SK-N-SH (cell line): ENCODE measurements at regions not wholly inside any gene's neighbourhood (a gene's known extent, or its start where the extent isn't known, plus 50 kb on each side); places are given as distances from the start of the nearest gene placed in this dataset.

ENCODE experiments used
- CTCF ChIA-PET: fragments of 300-600, 350-600 bp; formaldehyde crosslinking; extraction: SDS; loops from one replicate; lab custom pipeline; 2021; lab: Yijun Ruan, JAX
- POLR2A ChIA-PET: fragments of 350-600 bp; sonication (Branson Sonifier 250); formaldehyde crosslinking; extraction: SDS; loops from one replicate; lab custom pipeline; 2020; ENCODE audit warnings: antibody characterized with exemption, inconsistent platforms; lab: Yijun Ruan, JAX
- DNase-seq: peaks from one replicate; pipeline ENCODE4 v3.0.0; 2012
- H2AFZ ChIP-seq: fragments of 200-600 bp; sonication (generic); 2 replicates; pipeline ENCODE4 v1.8.1; 2016; ENCODE audit warnings: antibody characterized with exemption, mild to moderate bottlenecking, low read depth
- H3F3A ChIP-seq: fragments of 200-600 bp; sonication (generic); replicated peaks from 2 replicates; pipeline ENCODE3; 2016; ENCODE audit warnings: antibody characterized with exemption, mild to moderate bottlenecking; ENCODE audit not compliant: insufficient read depth
- H3K27ac ChIP-seq, 2 experiments: fragments of 200-500 bp in 1 of 2; fragments of 200-600 bp in 1 of 2; sonication (Bioruptor generic) in 1 of 2; sonication (generic), shearing (Covaris generic) in 1 of 2; 2 replicates each; pipeline versions ENCODE4 v1.5.1 to v1.6.1; 2014 to 2016; ENCODE audit warnings: low read depth in 2 of 2, inconsistent platforms in 1 of 2, low read length in 1 of 2, mild to moderate bottlenecking in 1 of 2, mixed read lengths in 1 of 2
- H3K27me3 ChIP-seq: fragments of 200-600 bp; sonication (generic), shearing (Covaris generic); 2 replicates; pipeline ENCODE4 v1.6.1; 2016; ENCODE audit warnings: mixed run types; ENCODE audit not compliant: insufficient read depth
- H3K36me3 ChIP-seq, 2 experiments: fragments of 200-500 bp in 1 of 2; fragments of 200-600 bp in 1 of 2; sonication (Bioruptor generic) in 1 of 2; sonication (generic) in 1 of 2; replicated peaks in 1 of 2; 2 replicates each; pipeline versions ENCODE3 to v1.5.1; 2014 to 2016; ENCODE audit warnings: low read length in 1 of 2, mild to moderate bottlenecking in 1 of 2; ENCODE audit not compliant: insufficient read depth in 2 of 2, control insufficient read depth in 1 of 2
- H3K4me1 ChIP-seq, 2 experiments: fragments of 200-500 bp in 1 of 2; fragments of 200-600 bp in 1 of 2; sonication (Bioruptor generic) in 1 of 2; sonication (generic), shearing (Covaris generic) in 1 of 2; 2 replicates each; pipeline versions ENCODE4 v1.5.1 to v1.6.1; 2014 to 2016; ENCODE audit warnings: low read depth in 1 of 2, low read length in 1 of 2, mixed run types in 1 of 2; ENCODE audit not compliant: insufficient read depth in 2 of 2, control insufficient read depth in 1 of 2
- H3K4me2 ChIP-seq: fragments of 200-600 bp; sonication (generic), shearing (Covaris generic); 2 replicates; pipeline ENCODE4 v1.6.1; 2017; ENCODE audit warnings: mixed run types
- H3K4me3 ChIP-seq, 2 experiments: fragments of 200-500 bp in 1 of 2; fragments of 200-600 bp in 1 of 2; sonication (Bioruptor generic) in 1 of 2; sonication (generic), shearing (Covaris generic) in 1 of 2; 2 replicates each; pipeline versions ENCODE4 v1.5.1 to v1.8.1; 2014 to 2016; ENCODE audit warnings: low read depth in 2 of 2, inconsistent platforms in 1 of 2, low read length in 1 of 2, mild to moderate bottlenecking in 1 of 2, mixed read lengths in 1 of 2, moderate library complexity in 1 of 2
- H3K79me2 ChIP-seq: fragments of 200-600 bp; sonication (generic); 2 replicates; pipeline ENCODE4 v1.8.1; 2017; ENCODE audit warnings: mild to moderate bottlenecking; ENCODE audit not compliant: insufficient read depth
- H3K9ac ChIP-seq: fragments of 200-600 bp; sonication (generic); 2 replicates; pipeline ENCODE4 v1.6.1; 2017; ENCODE audit warnings: mixed run types
- H3K9me2 ChIP-seq: fragments of 200-600 bp; sonication (generic); 2 replicates; pipeline ENCODE4 v1.6.1; 2017; ENCODE audit warnings: mixed run types
- H3K9me3 ChIP-seq: fragments of 200-600 bp; sonication (generic); 2 replicates; pipeline ENCODE4 v1.6.1; 2017; ENCODE audit warnings: mixed run types, mild to moderate bottlenecking, moderate library complexity
- H4K20me1 ChIP-seq: fragments of 200-600 bp; sonication (generic); 2 replicates; pipeline ENCODE4 v1.6.1; 2017; ENCODE audit warnings: mild to moderate bottlenecking, mixed run types; ENCODE audit not compliant: insufficient read depth
- EZH2phosphoT487 ChIP-seq: fragments of 200-600 bp; sonication (generic); IDR thresholded peaks from 2 replicates; pipeline ENCODE4 v1.6.1; 2017; ENCODE audit warnings: low read depth, mixed run types, mild to moderate bottlenecking, antibody characterized with exemption, moderate library complexity, borderline replicate concordance
- GABPA ChIP-seq: IDR thresholded peaks from 2 replicates; pipeline ENCODE4 v1.4.0; 2012; ENCODE audit warnings: low read depth, mild to moderate bottlenecking
- GATA2 ChIP-seq: sonication (generic); formaldehyde crosslinking; IDR thresholded peaks from 2 replicates; pipeline ENCODE4 v1.5.0; 2020; ENCODE audit warnings: mild to moderate bottlenecking, missing genetic modification reagents
- NFIC ChIP-seq: IDR thresholded peaks from 2 replicates; pipeline ENCODE4 v1.4.0; 2012; ENCODE audit warnings: borderline replicate concordance
- POLR2AphosphoS5 ChIP-seq: IDR thresholded peaks from 2 replicates; pipeline ENCODE4 v1.6.1; 2012; ENCODE audit warnings: low read depth, low read length
- RCOR1 ChIP-seq: fragments of 150-350 bp; IDR thresholded peaks from 2 replicates; pipeline ENCODE4 v1.6.1; 2017; ENCODE audit warnings: antibody characterized with exemption, low read length
- RFX5 ChIP-seq: IDR thresholded peaks from 2 replicates; pipeline ENCODE4 v1.6.1; 2012; ENCODE audit warnings: mild to moderate bottlenecking, improper control_type of control experiment, low read length
- RXRA ChIP-seq: IDR thresholded peaks from 2 replicates; pipeline ENCODE4 v1.4.0; 2012; ENCODE audit warnings: low read depth, mild to moderate bottlenecking, borderline replicate concordance
- TAF1 ChIP-seq: IDR thresholded peaks from 2 replicates; pipeline ENCODE4 v1.6.1; 2012; ENCODE audit warnings: low read depth, mild to moderate bottlenecking, low read length, moderate library complexity, borderline replicate concordance
- TCF12 ChIP-seq: IDR thresholded peaks from 2 replicates; pipeline ENCODE4 v1.4.0; 2012
- TEAD4 ChIP-seq: IDR thresholded peaks from 2 replicates; pipeline ENCODE4 v1.4.0; 2012; ENCODE audit warnings: mild to moderate bottlenecking, borderline replicate concordance; ENCODE audit not compliant: insufficient read depth
- YY1 ChIP-seq: IDR thresholded peaks from 2 replicates; pipeline ENCODE4 v1.4.0; 2012; ENCODE audit warnings: low read depth, mild to moderate bottlenecking
- WGBS: methylation state at CpG from one replicate; pipeline ENCODE4 v1.1.6; 2017; ENCODE audit warnings: low lambda C conversion rate; 5-methylcytosine and 5-hydroxymethylcytosine counted together
- TF ChIP-seq, protein P1 (sequence below): IDR thresholded peaks from 2 replicates; pipeline ENCODE4; 2012
- TF ChIP-seq, protein P2 (sequence below): IDR thresholded peaks from 2 replicates; pipeline ENCODE4 v1.4.0; 2012; ENCODE audit warnings: low read depth, borderline replicate concordance
- TF ChIP-seq, protein P3 (sequence below): IDR thresholded peaks from 2 replicates; pipeline ENCODE4 v1.6.1; 2012; ENCODE audit warnings: mild to moderate bottlenecking, low read depth, low read length, moderate library complexity
- TF ChIP-seq, protein P4 (sequence below): IDR thresholded peaks from 2 replicates; pipeline ENCODE4 v1.4.0; 2012; ENCODE audit warnings: low read depth

DNA sequence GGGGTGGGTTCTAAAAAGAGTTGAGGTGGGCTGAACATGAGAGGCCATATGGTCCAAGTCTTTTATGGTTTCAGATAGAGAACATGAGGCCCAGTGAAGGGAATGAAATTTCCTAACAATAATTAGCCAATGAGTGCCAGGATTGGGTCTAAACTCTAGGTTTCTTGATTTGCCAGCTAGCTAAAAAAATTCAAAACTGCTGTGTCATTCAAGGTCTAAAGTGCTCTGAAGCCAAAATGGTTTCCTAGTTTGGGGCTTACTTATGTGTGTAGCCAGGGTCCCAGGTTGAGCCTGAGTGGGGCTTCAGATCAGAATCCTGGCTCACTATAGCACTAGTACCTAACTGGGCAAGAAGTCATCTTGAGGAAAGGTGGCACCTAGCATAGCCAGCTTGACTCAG lies 55.3 kb upstream of the SYN2 start (continued):
- TF ChIP-seq, protein P1, sequence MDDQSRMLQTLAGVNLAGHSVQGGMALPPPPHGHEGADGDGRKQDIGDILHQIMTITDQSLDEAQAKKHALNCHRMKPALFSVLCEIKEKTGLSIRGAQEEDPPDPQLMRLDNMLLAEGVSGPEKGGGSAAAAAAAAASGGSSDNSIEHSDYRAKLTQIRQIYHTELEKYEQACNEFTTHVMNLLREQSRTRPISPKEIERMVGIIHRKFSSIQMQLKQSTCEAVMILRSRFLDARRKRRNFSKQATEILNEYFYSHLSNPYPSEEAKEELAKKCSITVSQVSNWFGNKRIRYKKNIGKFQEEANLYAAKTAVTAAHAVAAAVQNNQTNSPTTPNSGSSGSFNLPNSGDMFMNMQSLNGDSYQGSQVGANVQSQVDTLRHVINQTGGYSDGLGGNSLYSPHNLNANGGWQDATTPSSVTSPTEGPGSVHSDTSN: no peak
- TF ChIP-seq GABPA: no peak

DNA sequence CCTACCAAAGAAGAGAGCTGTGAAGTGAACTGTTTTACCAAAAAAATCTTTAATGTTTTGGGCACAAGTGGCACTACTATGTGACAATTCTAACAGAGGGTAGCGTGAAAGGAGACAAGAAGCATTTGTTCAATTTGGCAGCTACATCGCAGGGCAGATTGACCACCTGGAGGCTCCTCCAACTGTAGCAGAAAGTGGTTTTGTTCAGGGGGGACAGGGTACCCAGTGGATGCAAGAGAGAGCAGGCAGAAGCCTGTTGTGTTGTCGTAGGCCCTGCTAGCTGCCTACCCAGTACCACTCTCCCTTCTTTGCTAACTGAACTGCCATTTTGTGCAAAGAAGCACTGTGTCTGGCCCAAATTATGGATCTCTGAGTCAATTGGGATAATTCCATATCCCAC lies 54.8 kb upstream of the SYN2 start:
- ChIA-PET CTCF (interaction anchor here (1.2 kb wide), 1 partner anchor 29 kb away, joined by 3 read pairs; no protein-coding TSS in a partner anchor), POLR2A (no interaction called here)
- Histone ChIP-seq H3K9me3 (no peaks in the 10 kb centered on the region), H3K27ac (no peak overlapping the region), H3K9ac (no peak overlapping the region), H3K4me1 (peaks cover 0 to 11% of the 10 kb centered on the region in 2 experiments; a peak in 2 of 4 replicates), H3F3A (no peaks in the 10 kb centered on the region), H3K79me2 (no peaks in the 10 kb centered on the region), H3K4me2 (no peak overlapping the region), H3K36me3 (no peaks in the 10 kb centered on the region), H2AFZ (no peak overlapping the region), H3K27me3 (no peaks in the 10 kb centered on the region), H3K9me2 (no peaks in the 10 kb centered on the region), H3K4me3 (no peak overlapping the region), H4K20me1 (no peaks in the 10 kb centered on the region)
- DNase-seq: no peak
- no peak for TF ChIP-seq YY1
- no peak for TF ChIP-seq RXRA
- TF ChIP-seq TCF12: no peak
- TF ChIP-seq GATA2 (CRISPR knock-in tag): no peak
- no peak for TF ChIP-seq RFX5
- TF ChIP-seq, protein P2, sequence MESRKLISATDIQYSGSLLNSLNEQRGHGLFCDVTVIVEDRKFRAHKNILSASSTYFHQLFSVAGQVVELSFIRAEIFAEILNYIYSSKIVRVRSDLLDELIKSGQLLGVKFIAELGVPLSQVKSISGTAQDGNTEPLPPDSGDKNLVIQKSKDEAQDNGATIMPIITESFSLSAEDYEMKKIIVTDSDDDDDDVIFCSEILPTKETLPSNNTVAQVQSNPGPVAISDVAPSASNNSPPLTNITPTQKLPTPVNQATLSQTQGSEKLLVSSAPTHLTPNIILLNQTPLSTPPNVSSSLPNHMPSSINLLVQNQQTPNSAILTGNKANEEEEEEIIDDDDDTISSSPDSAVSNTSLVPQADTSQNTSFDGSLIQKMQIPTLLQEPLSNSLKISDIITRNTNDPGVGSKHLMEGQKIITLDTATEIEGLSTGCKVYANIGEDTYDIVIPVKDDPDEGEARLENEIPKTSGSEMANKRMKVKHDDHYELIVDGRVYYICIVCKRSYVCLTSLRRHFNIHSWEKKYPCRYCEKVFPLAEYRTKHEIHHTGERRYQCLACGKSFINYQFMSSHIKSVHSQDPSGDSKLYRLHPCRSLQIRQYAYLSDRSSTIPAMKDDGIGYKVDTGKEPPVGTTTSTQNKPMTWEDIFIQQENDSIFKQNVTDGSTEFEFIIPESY: no peak
- no peak for TF ChIP-seq POLR2AphosphoS5
- no peak for TF ChIP-seq TAF1
- TF ChIP-seq, protein P3, sequence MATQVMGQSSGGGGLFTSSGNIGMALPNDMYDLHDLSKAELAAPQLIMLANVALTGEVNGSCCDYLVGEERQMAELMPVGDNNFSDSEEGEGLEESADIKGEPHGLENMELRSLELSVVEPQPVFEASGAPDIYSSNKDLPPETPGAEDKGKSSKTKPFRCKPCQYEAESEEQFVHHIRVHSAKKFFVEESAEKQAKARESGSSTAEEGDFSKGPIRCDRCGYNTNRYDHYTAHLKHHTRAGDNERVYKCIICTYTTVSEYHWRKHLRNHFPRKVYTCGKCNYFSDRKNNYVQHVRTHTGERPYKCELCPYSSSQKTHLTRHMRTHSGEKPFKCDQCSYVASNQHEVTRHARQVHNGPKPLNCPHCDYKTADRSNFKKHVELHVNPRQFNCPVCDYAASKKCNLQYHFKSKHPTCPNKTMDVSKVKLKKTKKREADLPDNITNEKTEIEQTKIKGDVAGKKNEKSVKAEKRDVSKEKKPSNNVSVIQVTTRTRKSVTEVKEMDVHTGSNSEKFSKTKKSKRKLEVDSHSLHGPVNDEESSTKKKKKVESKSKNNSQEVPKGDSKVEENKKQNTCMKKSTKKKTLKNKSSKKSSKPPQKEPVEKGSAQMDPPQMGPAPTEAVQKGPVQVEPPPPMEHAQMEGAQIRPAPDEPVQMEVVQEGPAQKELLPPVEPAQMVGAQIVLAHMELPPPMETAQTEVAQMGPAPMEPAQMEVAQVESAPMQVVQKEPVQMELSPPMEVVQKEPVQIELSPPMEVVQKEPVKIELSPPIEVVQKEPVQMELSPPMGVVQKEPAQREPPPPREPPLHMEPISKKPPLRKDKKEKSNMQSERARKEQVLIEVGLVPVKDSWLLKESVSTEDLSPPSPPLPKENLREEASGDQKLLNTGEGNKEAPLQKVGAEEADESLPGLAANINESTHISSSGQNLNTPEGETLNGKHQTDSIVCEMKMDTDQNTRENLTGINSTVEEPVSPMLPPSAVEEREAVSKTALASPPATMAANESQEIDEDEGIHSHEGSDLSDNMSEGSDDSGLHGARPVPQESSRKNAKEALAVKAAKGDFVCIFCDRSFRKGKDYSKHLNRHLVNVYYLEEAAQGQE: no peak
- TF ChIP-seq EZH2phosphoT487: no peak
- TF ChIP-seq TEAD4: no peak
- no peak for TF ChIP-seq NFIC
- TF ChIP-seq, protein P4, sequence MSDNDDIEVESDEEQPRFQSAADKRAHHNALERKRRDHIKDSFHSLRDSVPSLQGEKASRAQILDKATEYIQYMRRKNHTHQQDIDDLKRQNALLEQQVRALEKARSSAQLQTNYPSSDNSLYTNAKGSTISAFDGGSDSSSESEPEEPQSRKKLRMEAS: no peak
- no peak for TF ChIP-seq RCOR1
- 45% methylated on average over 3 of the region's 3 CpGs for WGBS
